Activated naive CD4-positive, alpha-beta T cell treated with anti-CD3 and anti-CD28 coated beads, Interleukin-2, amount 50 U/mL, for 24 hours (primary cell): ENCODE measurements at regions not wholly inside any gene's neighbourhood (a gene's known extent, or its start where the extent isn't known, plus 50 kb on each side); places are given as distances from the start of the nearest gene placed in this dataset.

ENCODE experiments used
- H3K27ac Mint-ChIP-seq: one replicate; pipeline ENCODE4 v1.8.0; 2021; ENCODE audit warnings: mild to moderate bottlenecking, mixed read lengths
- H3K27me3 Mint-ChIP-seq: one replicate; pipeline ENCODE4 v1.8.0; 2021; ENCODE audit warnings: mixed read lengths
- H3K36me3 Mint-ChIP-seq: one replicate; pipeline ENCODE4 v1.8.0; 2021; ENCODE audit warnings: mixed read lengths
- H3K4me1 Mint-ChIP-seq: one replicate; pipeline ENCODE4 v1.8.0; 2021; ENCODE audit warnings: mixed read lengths
- H3K4me3 Mint-ChIP-seq: one replicate; pipeline ENCODE4 v1.8.0; 2021; ENCODE audit warnings: mild to moderate bottlenecking, mixed read lengths
- H3K9me3 Mint-ChIP-seq: one replicate; pipeline ENCODE4 v1.8.0; 2021; ENCODE audit warnings: mixed read lengths

DNA sequence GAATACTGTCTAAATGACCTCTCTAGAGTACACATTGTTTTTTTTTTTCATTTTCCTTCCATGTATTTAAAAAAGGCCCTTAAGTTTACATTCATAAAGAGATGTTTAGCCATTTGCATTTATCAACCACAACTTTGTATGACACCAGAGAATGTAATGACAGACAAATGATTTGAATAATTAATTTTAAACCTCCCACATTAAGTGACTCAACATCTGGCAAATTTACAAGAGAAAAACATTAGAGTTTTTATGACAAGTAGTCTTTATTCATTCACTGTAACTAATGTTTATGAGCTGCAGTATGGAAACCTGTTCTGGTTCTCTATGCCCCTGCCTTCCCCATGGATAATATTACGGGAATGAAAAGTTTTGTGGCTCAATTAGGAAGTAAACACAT, 1093.8 kb upstream of the CDH9 start:
- no peak overlapping the region for H3K27ac Mint-ChIP-seq
- no peaks in the 10 kb centered on the region for H3K27me3 Mint-ChIP-seq
- H3K4me1 Mint-ChIP-seq, result no peaks in the 10 kb centered on the region
- H3K4me3 Mint-ChIP-seq, result no peak overlapping the region
- peaks cover 6% of the 10 kb centered on the region for H3K9me3 Mint-ChIP-seq
- no peaks in the 10 kb centered on the region for H3K36me3 Mint-ChIP-seq

GRCh38 chr5:28117691-28118090, 1079.3 kb upstream of the CDH9 start:
- H3K27me3 Mint-ChIP-seq, result no peaks in the 10 kb centered on the region
- no peak overlapping the region for H3K27ac Mint-ChIP-seq
- H3K4me1 Mint-ChIP-seq, result no peaks in the 10 kb centered on the region
- peaks cover under 1% of the 10 kb centered on the region for H3K9me3 Mint-ChIP-seq
- H3K4me3 Mint-ChIP-seq, result no peak overlapping the region
- H3K36me3 Mint-ChIP-seq, result no peaks in the 10 kb centered on the region

GRCh38 chr5:28117273-28117672, 1078.9 kb upstream of the CDH9 start:
- Mint-ChIP-seq H3K36me3 (no peaks in the 10 kb centered on the region), H3K4me1 (no peaks in the 10 kb centered on the region), H3K4me3 (no peak overlapping the region), H3K27me3 (no peaks in the 10 kb centered on the region), H3K9me3 (peaks cover 5% of the 10 kb centered on the region), H3K27ac (no peak overlapping the region)

DNA sequence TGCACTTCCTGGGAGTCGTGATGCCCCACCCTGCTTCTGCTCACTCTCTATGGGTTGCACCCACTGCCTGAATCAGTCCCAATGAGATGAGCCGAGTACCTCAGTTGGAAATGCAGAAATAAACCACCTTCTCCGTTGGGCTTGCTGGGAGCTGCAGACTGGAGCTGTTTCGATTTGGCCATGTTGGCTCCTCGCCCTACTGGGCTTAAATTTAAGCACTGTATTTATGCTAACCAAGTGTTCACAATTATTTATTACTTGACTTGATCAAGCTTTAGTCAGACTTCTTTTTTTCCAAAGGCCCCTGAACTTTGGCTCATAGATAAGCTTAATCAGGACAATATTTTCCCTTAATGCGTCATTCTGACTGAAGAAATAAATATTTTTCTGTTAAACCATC, 1072.4 kb upstream of the CDH9 start:
- no peaks in the 10 kb centered on the region for H3K27me3 Mint-ChIP-seq
- H3K9me3 Mint-ChIP-seq, result peaks cover 7% of the 10 kb centered on the region
- no peaks in the 10 kb centered on the region for H3K36me3 Mint-ChIP-seq
- H3K4me3 Mint-ChIP-seq, result no peak overlapping the region
- H3K27ac Mint-ChIP-seq, result no peak overlapping the region
- no peaks in the 10 kb centered on the region for H3K4me1 Mint-ChIP-seq

DNA sequence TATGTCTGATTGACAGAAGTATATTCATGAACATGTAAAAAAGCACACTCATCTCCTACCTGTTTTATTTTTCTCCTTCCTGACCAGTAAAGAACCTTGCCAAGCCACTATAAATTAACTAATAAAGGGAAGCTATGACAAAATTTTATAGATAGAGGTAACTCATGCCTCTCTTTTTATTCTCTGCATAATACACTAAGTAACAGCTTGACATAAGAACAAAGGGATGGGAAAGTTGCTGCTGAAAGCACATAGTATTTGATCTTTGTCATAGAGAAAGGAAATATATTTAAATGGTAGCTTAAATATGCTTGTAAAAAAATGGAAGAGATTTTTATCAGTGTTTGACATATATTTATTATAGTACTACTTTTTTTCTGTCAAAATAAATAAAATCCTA, 1065.7 kb upstream of the CDH9 start:
- H3K27ac Mint-ChIP-seq, result no peak overlapping the region
- H3K36me3 Mint-ChIP-seq, result no peaks in the 10 kb centered on the region
- no peaks in the 10 kb centered on the region for H3K4me1 Mint-ChIP-seq
- H3K9me3 Mint-ChIP-seq, result peaks cover 7% of the 10 kb centered on the region
- H3K27me3 Mint-ChIP-seq, result no peaks in the 10 kb centered on the region
- no peak overlapping the region for H3K4me3 Mint-ChIP-seq

DNA sequence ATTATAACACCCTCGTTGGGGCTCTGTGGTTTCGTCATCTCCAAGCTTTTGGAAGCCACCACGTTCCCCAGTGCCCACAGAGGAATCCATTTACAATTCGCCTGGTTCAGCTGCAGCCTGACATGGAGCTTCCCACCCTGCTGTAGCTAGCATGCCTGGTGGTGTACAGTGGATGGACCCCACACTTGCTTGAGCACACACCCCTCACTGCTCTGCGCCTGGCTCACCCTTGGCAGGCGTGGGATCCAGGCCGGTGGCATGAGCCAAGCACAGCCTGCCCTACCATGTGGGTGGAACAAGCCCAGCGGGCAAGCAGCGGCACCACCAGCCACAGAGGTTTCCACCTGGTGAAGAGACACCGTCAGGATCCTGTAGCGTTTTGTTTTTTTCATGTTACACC, 1045.7 kb upstream of the CDH9 start:
- no peaks in the 10 kb centered on the region for H3K4me1 Mint-ChIP-seq
- H3K27me3 Mint-ChIP-seq, result no peaks in the 10 kb centered on the region
- no peaks in the 10 kb centered on the region for H3K36me3 Mint-ChIP-seq
- peaks cover 11% of the 10 kb centered on the region for H3K9me3 Mint-ChIP-seq
- no peak overlapping the region for H3K27ac Mint-ChIP-seq
- no peak overlapping the region for H3K4me3 Mint-ChIP-seq

GRCh38 chr5:28082610-28083009, 1044.2 kb upstream of the CDH9 start:
- H3K27ac Mint-ChIP-seq, result no peak overlapping the region
- peaks cover 3% of the 10 kb centered on the region for H3K9me3 Mint-ChIP-seq
- no peak overlapping the region for H3K4me3 Mint-ChIP-seq
- no peaks in the 10 kb centered on the region for H3K4me1 Mint-ChIP-seq
- H3K36me3 Mint-ChIP-seq, result no peaks in the 10 kb centered on the region
- H3K27me3 Mint-ChIP-seq, result no peaks in the 10 kb centered on the region

DNA sequence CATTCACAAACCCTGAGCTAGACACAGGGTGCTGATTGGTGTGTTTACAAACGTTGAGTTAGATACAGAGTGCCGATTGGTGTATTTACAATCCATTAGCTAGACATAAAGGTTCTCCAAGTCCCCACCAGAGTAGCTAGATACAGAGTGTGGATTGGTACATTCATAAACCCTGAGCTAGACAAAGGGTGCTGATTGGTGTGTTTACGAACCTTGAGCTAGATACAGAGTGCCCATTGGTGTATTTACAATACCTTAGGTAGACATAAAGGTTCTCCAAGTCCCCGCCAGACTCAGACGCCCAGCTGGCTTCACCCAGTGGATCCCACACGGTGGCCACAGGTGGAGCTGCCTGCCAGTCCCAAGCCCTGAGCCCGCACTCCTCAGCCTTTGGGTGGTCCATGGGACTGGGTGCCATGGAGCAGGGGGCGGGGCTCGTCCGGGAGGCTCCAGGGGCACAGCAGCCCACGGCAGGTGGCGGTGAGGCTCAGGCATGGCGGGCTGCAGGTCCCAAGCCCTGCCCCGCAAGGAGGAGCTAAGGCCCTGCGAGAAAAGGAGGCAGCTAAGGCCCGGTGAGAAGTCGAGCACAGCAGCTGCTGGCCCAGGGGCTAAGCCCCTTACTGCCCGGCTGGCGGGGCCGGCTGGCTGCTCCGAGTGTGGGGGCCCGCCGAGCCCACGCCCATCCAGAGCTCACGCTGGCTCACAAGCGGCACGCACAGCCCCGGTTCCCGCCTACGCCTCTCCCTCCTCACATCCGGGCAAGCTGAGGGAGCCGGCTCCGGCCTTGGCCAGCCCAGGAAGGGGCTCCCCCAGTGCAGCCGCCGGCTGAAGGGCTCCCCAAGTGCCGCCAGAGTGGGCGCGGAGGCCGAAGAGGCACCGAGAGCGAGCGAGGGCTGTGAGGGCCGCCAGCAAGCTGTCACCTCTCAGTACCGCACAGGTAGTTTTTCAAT, 1039.2 kb upstream of the CDH9 start:
- H3K36me3 Mint-ChIP-seq, result no peaks in the 10 kb centered on the region
- no peak overlapping the region for H3K27ac Mint-ChIP-seq
- H3K27me3 Mint-ChIP-seq, result no peaks in the 10 kb centered on the region
- H3K4me3 Mint-ChIP-seq, result no peak overlapping the region
- no peaks in the 10 kb centered on the region for H3K9me3 Mint-ChIP-seq
- no peaks in the 10 kb centered on the region for H3K4me1 Mint-ChIP-seq

GRCh38 chr5:28066856-28067255, 1028.5 kb upstream of the CDH9 start:
- Mint-ChIP-seq H3K27me3 (no peaks in the 10 kb centered on the region), H3K4me1 (no peaks in the 10 kb centered on the region), H3K4me3 (no peak overlapping the region), H3K27ac (no peak overlapping the region), H3K9me3 (no peaks in the 10 kb centered on the region), H3K36me3 (no peaks in the 10 kb centered on the region)

GRCh38 chr5:28065656-28066055, 1027.3 kb upstream of the CDH9 start:
- no peak overlapping the region for H3K27ac Mint-ChIP-seq
- H3K27me3 Mint-ChIP-seq, result no peaks in the 10 kb centered on the region

DNA sequence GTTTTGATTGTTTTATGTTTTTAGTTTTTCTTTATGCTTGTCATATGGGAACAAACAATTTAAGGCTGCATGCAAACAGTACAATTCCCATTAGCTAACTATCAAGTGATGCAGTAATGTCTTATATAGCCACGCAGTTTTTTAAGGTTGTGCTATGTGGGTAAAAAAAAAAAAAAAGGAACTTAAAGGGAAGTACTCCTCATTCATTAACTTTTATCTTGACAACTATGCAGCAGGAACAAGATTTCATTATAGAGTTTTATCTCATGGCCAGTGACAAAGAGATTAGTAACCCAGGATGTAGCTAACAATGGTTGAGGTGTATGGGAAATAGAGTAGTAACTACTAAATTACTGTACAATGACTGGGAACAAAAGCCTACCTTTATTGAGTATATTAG, 1008.2 kb upstream of the CDH9 start:
- H3K4me3 Mint-ChIP-seq, result no peak overlapping the region
- no peak overlapping the region for H3K27ac Mint-ChIP-seq
- no peaks in the 10 kb centered on the region for H3K27me3 Mint-ChIP-seq
- H3K36me3 Mint-ChIP-seq, result no peaks in the 10 kb centered on the region
- H3K4me1 Mint-ChIP-seq, result no peaks in the 10 kb centered on the region
- peaks cover 6% of the 10 kb centered on the region for H3K9me3 Mint-ChIP-seq

More at GRCh38 chr5:28065656-28066055, 1027.3 kb upstream of the CDH9 start:
- Mint-ChIP-seq H3K36me3 (no peaks in the 10 kb centered on the region), H3K4me3 (no peak overlapping the region), H3K4me1 (no peaks in the 10 kb centered on the region), H3K9me3 (no peaks in the 10 kb centered on the region)

- no peaks in the 10 kb centered on the region for H3K36me3 Mint-ChIP-seq
- no peak overlapping the region for H3K4me3 Mint-ChIP-seq
- no peaks in the 10 kb centered on the region for H3K4me1 Mint-ChIP-seq
- peaks cover 25% of the 10 kb centered on the region for H3K9me3 Mint-ChIP-seq
- no peak overlapping the region for H3K27ac Mint-ChIP-seq
- no peaks in the 10 kb centered on the region for H3K27me3 Mint-ChIP-seq
Measured at GRCh38 chr5:28027851-28028250, 989.5 kb upstream of the CDH9 start.

- Mint-ChIP-seq H3K9me3 (peaks cover 21% of the 10 kb centered on the region), H3K4me3 (no peak overlapping the region), H3K36me3 (no peaks in the 10 kb centered on the region), H3K27ac (no peak overlapping the region), H3K4me1 (no peaks in the 10 kb centered on the region), H3K27me3 (no peaks in the 10 kb centered on the region)
Measured at GRCh38 chr5:28017178-28017577, 978.8 kb upstream of the CDH9 start.

DNA sequence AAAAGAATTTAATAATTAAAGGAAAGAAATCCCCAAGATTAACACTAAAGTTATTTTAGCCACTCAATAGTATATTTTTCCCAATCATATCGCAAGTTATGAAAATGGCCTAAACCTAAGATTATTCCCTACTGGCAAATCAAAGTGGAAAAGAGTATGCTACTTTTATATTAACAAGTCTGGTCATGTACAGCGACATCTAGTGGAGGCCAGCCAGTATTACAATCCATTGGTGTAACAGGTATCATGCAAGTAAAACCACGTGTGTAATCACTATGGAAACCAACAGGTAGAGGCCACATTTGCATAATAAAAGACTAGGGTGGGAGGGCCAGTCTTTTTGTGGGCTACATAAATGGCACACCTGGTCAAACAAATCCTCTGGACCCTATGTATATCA, 976.4 kb upstream of the CDH9 start:
- Mint-ChIP-seq H3K4me3 (no peak overlapping the region), H3K27ac (no peak overlapping the region), H3K4me1 (no peaks in the 10 kb centered on the region), H3K9me3 (peaks cover 23% of the 10 kb centered on the region), H3K36me3 (no peaks in the 10 kb centered on the region), H3K27me3 (no peaks in the 10 kb centered on the region)

GRCh38 chr5:28012538-28012937, 974.2 kb upstream of the CDH9 start:
- H3K27me3 Mint-ChIP-seq, result no peaks in the 10 kb centered on the region
- H3K4me1 Mint-ChIP-seq, result no peaks in the 10 kb centered on the region
- H3K9me3 Mint-ChIP-seq, result peaks cover 23% of the 10 kb centered on the region
- H3K36me3 Mint-ChIP-seq, result no peaks in the 10 kb centered on the region
- H3K27ac Mint-ChIP-seq, result no peak overlapping the region
- H3K4me3 Mint-ChIP-seq, result no peak overlapping the region

DNA sequence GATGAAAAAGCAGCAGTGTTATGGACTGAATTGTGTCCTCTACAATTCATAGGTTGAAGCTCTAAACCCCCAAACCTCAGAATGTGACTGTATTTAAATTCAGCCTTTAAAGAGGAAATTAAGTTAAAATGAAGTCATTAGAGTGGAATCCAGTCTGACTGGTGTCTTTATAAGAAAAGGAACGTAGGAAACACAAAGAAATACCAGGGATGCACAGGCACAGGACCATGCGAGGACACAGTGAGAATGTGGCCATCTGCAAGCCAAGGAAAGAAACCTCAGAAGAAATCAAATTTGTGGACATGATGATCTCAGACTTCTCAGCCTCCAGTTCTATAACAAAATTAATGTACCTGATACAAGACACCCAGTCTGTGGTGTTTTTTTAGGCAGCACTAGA, 971.2 kb upstream of the CDH9 start:
- no peaks in the 10 kb centered on the region for H3K4me1 Mint-ChIP-seq

DNA sequence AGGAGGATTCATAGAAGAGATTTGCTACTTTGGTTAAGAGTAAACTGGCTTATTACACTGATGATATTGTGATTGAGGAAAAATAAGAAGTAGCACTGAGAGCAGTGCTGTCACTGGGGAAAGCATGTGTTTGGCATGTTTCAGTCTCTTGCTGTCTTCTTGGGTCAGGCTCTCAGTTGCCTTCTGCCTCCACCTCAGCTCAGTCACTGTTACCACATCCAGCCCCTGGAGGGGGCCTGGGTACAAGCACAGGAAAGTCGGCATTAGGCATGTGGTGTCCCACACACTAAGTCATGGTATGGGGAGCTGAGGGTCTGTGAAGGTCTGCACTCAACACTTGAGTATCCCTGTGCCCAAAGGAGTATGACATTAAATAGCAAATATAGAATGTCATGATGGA, 958.3 kb upstream of the CDH9 start:
- H3K27me3 Mint-ChIP-seq, result no peaks in the 10 kb centered on the region
- H3K36me3 Mint-ChIP-seq, result no peaks in the 10 kb centered on the region
- no peaks in the 10 kb centered on the region for H3K4me1 Mint-ChIP-seq
- peaks cover 5% of the 10 kb centered on the region for H3K9me3 Mint-ChIP-seq
- H3K27ac Mint-ChIP-seq, result no peak overlapping the region
- no peak overlapping the region for H3K4me3 Mint-ChIP-seq

More for the DNA sequence above, 971.2 kb upstream of the CDH9 start:
- Mint-ChIP-seq H3K27ac (no peak overlapping the region), H3K9me3 (peaks cover 12% of the 10 kb centered on the region), H3K36me3 (no peaks in the 10 kb centered on the region), H3K4me3 (no peak overlapping the region), H3K27me3 (no peaks in the 10 kb centered on the region)
